ENCODE measurements at regions not wholly inside any gene's neighbourhood (a gene's known extent, or its start where the extent isn't known, plus 50 kb on each side); places are given as distances from the start of the nearest gene placed in this dataset.

DNA sequence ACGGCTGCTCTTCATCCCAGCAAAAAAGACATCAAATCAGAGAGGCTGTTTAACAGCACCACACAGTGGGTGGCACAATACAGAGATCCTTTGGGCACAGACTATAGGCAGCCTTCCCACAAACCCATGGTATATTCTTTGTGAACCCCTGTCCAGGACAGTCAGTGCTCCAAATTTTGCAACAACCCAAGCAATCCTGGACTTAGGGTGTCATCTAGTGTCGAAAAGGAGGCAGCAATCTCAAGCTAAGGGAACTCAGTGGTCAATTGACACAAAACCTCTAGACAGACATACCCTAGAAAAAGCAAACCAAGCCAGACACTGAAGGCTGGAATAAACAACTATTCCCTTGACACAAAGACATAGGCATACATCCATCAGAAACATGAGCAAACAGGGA is 137.4 kb downstream of the BMP15 start:
- TF ChIP-seq POLR2A (IDR thresholded peaks at IDR 0.05) (no peak), POLR2AphosphoS5 (IDR thresholded peaks at IDR 0.05) (no peak), EP300 (IDR thresholded peaks at IDR 0.05) (no peak)
- TF ChIP-seq, protein P1, sequence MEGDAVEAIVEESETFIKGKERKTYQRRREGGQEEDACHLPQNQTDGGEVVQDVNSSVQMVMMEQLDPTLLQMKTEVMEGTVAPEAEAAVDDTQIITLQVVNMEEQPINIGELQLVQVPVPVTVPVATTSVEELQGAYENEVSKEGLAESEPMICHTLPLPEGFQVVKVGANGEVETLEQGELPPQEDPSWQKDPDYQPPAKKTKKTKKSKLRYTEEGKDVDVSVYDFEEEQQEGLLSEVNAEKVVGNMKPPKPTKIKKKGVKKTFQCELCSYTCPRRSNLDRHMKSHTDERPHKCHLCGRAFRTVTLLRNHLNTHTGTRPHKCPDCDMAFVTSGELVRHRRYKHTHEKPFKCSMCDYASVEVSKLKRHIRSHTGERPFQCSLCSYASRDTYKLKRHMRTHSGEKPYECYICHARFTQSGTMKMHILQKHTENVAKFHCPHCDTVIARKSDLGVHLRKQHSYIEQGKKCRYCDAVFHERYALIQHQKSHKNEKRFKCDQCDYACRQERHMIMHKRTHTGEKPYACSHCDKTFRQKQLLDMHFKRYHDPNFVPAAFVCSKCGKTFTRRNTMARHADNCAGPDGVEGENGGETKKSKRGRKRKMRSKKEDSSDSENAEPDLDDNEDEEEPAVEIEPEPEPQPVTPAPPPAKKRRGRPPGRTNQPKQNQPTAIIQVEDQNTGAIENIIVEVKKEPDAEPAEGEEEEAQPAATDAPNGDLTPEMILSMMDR (IDR thresholded peaks at IDR 0.05), result no peak

Measured in suprapubic skin (tissue), 4 donors.